Left renal cortex interstitium (tissue), 4 donors: ENCODE measurements at regions not wholly inside any gene's neighbourhood (a gene's known extent, or its start where the extent isn't known, plus 50 kb on each side); places are given as distances from the start of the nearest gene placed in this dataset.

ENCODE experiments used
- DNase-seq, 4 donors: peaks; one replicate each; pipeline ENCODE4 v3.0.0-alpha.2; 2013; ENCODE audit warnings: low read depth in 4 of 4, low spot score in 2 of 4, missing footprints in 1 of 4

GRCh38 chr11:13907678-13908077 is 54.8 kb upstream of the SPON1 start:
- DNase-seq = no peak

DNA sequence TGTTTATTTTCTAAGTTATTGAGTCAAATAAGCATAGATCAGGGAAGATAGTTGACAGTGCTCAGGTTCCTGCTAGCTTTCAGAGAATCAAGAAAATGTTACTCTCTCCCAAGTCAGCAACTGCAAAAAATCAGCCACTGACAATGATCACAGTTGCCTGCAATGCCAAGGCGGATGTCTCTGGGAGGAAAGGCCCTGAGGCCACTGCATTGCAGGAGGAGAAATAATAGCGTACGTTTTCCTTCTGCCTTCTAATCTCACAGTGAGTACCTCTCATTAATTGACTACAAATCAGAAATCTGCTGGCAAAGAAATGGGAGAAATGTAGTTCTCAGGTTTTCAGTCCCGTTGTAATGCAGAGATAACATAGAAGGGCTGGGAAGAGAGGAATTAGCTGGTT is 54.0 kb upstream of the SPON1 start:
- DNase-seq = no peak
